IPS-NIHi7 (cell line): ENCODE measurements at regions not wholly inside any gene's neighbourhood (a gene's known extent, or its start where the extent isn't known, plus 50 kb on each side); places are given as distances from the start of the nearest gene placed in this dataset.
"Not testable (repeated sequence)": the region's sequence is repeated elsewhere in the genome, so short reads cannot be mapped to it uniquely, and the experiment has no call there.

ENCODE experiments used
- DNase-seq: peaks from one replicate; pipeline ENCODE4 v3.0.0; 2012; ENCODE audit warnings: mixed read lengths; ENCODE audit errors: extremely low spot score

- not testable (repeated sequence) for DNase-seq
Measured at GRCh38 chr18:5830902-5831301, 64.4 kb downstream of the TMEM200C start.

DNA sequence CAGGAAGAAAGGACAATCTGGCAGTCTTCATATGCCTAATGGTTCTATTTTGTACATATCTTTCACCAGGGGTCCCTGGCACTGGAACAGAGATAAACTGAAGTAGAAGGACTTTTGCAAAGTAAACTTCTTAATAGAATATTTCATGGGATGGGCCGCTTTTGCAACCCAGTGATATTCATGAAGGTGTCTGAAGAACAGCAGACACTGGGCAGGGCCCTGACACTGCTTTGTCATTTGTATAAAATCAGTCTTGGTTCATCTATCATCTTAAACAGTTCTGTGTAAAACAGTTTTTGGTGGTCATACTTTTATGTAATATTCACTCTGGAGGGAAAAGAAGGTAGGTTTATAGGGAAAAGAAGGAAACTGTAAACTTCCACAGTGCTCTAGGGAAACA, 66.4 kb downstream of the TMEM200C start:
- no peak for DNase-seq

GRCh38 chr18:5825663-5826062, 69.7 kb downstream of the TMEM200C start:
- DNase-seq = no peak

DNA sequence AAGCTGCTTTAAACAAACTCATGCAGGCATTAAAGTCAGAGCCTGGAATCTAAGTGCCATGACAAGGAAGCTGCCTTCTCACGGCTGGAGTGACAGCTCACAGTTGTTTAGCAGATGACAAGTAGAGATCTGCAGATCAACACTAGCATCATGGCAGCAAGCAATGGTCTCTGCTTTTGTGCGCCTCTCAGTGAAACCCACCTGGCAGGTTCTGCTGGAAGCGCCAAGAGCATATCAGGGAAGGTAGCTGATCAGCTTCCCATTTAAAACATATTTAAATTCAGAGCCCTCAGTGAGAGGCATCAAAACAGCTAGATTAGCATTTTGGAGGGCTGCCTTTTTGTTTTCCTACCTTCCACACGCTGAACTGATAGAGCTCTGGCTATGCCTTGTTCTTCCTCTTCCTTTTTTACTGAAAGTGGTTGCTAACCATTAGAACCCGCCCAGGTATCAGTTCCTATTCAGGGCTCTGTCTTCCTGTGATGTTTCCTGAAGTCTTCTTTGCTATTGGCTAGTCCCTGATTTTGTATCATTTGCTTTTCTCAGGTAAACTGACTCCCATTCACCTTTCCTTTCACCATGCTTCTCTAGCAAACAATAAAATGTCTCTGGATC, 70.8 kb downstream of the TMEM200C start:
- peak; percentile 26 for DNase-seq

DNA sequence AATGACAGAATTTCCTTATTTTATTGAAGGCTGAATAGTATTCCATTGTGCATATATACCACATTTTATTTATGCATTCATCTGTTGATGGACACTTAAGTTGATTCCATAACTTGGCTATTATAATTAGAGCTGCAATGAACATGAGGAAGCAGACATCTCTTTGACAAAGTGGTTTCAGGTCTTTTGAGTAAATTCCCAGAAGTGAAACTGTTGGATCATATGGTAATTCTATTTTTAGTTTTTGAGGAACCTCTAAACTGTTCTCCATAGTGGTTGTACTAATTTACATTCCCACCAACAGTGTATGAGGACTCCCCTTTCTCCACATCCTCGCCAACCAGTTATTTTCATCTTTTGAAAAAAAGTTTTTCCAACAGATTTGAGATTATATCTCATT, 77.5 kb downstream of the TMEM200C start:
- DNase-seq = no peak

DNA sequence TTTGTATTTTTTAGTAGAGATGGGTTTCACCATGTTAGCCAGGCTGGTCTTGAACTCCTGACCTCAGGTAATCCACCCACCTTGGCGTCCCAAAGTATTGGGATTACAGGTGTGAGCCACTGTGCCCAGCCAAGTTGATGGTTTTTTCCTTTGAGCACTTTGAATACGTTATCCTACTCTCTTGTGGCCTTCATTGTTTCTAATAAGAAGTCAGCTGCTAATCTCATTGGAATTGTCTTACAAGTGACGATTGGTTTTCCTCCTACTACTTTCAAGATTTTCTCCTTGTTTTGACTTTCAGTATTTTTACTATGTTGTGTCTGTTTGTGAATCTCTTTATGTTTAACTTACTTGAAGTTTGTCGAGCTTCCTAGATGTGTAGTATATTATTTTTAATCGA, 88.5 kb downstream of the TMEM200C start:
- DNase-seq = no peak

DNA sequence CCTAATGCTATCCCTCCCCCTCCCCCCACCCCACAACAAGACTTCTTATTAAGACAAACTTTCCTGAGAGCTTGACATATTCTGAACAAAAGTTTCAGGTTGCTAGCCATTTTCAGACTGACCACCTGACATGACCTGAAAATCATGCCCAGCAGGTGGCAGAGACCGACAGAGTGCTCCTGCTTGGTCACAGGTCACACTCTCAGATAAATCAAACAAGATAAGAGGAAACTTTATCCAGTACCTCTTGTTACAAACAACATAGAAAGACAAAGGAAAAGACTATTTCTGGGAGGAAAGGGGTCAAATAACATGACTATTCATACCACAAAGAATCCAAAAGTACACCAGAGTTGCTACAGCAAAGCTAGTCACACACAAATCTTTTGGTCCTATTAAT, 107.4 kb downstream of the TMEM200C start:
- DNase-seq = no peak

DNA sequence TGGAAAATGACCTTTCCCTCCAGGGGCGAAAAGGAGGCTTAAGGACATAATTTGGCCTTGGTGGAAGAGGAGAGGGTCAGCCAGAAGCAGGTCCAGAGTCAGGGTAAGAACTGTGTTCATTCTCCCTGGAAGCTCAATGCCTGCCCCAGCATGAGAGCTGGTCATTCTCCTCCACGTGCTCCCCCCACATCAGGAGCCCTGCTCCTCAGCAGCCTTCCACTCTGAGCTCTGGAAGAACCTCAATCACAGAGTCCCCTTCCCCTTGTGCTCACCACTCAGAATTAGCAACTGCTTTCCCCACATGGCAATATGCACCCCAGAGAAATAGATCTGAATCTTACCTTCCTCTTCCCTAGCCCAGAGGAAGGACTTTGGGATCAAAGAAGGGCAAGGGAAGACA, 115.4 kb downstream of the TMEM200C start:
- DNase-seq = no peak

GRCh38 chr18:5772306-5773105, 122.8 kb downstream of the TMEM200C start:
- no peak for DNase-seq

DNA sequence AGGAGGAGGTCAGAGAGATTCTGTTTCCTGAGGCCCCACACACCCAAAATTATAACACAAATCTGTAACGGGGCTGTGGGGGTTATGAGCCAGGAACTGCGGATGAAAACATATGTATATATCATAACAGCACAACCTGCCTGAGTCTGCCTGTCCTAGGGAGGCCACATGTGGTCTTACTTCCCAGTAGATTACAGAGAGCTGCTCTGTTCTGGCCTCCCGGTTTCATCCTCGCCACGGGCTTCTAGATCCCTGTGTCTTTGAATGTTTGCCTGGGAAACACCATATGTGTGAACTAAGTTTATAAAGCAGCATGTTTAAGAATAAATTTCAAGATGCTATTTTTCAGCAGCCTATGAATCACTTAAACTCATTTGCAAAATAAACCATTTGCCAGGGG, 124.0 kb downstream of the TMEM200C start:
- no peak for DNase-seq

DNA sequence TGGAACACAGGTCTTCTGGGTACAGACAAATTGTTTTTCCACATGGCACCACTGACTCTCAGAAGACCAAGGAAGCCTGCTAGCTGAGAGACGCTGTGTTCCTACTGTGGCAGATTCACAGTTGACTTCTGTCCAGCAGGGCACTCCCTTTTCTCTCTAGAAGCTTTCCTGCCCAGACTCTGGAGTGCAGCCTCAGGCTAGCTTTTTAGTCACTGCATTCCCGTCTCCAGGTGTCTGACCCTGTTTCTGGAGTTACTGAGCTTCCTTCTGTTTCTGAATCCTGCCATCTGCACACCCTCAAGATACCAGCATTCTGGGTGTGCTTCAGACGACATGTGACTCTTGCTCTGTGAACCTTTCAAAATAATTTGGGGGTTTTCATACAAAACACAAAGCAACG, 125.1 kb downstream of the TMEM200C start:
- no peak for DNase-seq

DNA sequence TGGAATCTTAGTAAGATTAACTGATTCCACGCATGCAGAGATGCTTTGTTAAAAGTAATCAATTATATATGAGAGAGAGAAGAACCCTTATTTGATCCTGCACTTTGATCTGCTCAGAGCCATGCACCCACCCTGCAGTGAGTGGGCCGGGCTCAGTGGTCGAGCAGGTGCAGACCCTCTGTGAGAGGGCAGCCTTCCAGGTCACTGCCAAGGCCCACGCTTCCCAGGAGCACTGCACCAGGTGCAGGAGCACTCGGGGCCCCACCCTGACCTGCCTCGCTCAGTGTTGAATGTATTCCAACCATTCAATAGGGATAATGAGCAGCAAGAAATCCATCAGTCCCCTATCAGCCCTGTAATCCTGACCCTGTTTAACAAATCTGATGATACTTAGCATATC, 126.9 kb downstream of the TMEM200C start:
- DNase-seq = no peak

DNA sequence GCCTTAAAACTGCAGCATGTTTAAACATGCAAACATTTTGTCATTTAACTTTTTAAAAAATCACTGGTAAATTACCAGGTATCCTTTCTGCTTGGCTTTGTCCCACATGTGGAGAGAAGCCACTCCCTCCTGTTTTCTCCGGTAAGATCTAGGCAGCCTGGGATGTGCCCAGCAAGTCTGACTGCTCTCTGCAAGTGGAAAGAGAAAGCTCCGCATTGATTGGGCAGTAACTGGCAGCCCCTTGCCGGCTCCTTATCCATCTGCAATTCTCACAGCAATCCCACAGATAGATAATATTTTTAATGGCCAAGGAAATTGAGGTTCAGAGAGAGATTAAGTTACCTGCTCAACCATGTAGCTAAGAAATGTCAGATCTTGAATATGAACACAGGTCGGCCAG, 136.1 kb downstream of the TMEM200C start:
- peak; percentile 50 for DNase-seq

DNA sequence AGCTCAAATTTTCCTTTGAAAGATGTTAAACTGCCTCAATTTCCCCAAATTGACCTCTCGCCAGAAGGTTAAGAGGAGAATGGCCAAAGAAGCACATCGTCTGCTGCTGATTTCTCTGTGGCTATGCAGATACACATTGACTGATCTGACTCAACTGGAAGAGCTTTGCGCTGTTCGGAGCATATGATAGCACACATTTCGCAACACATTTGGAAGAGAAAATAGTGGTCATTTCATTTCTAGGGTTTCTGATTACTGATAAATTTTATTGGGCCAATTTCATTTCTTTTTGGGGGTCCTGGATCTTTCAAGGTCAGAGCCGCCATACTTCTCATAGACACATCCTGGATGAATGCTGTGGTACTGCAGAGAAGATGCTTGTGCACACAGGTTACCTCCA, 138.5 kb downstream of the TMEM200C start:
- no peak for DNase-seq

- no peak for DNase-seq
Measured at GRCh38 chr18:5747678-5748077, 147.6 kb downstream of the TMEM200C start.

- DNase-seq = no peak
Measured at GRCh38 chr18:5746844-5747243, 148.5 kb downstream of the TMEM200C start.

GRCh38 chr18:5744659-5745058, 150.7 kb downstream of the TMEM200C start:
- DNase-seq = no peak

- DNase-seq = peak; percentile 26
Measured at GRCh38 chr18:5738526-5738925, 156.8 kb downstream of the TMEM200C start.

GRCh38 chr18:5732318-5732717, 163.0 kb downstream of the TMEM200C start:
- DNase-seq = no peak

DNA sequence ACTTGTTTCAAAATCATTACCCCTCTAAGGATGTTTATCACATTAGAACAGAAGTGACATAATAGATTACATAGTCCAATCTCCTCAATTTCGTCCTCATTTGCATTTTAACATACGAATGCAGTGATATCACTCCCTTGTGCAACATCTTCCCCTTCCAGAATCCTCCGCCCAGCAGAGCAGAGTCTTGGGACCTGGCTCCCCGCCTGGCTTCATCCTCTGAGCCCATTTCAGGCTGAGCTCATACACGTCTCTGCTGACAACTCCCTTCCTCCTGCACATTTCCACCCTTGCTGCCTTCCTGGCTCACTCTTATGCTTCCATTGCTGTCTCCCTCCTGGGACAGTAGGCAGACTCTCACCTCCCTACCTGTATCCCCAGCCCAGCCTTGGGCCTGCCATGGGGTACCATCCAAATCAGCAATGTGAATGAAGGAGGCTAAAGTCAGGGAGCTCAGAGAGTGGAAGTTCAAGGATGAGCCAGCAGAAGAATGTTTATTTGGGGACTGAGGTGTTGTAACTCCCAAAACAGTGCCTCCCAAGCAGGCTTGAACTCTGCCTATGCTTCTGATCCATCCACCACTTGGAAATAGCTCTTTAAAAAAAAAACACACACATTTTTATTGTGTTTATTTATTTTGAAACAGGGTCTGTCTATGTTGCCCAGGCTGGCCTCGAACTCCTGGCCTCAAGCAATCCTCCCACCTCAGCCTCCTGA, 165.2 kb downstream of the TMEM200C start:
- no peak for DNase-seq

DNA sequence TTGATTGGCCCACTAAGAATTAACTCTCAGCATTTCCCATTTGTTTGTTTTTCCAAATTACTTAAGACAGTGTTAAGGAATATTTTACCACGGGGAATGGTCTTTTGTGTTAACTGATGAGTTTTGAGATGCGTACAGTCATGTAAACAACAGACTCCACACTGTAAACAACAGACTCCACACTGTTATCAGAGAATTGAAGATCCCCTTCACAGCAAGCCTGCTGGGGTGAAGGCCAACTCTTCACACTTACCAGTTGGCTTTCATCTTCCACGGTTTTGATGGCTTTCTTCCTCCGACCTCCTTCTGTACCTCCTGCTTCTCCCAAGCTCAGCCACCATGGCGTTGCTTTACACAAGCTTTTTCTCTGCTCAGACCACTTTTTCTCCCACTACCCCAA, 166.8 kb downstream of the TMEM200C start:
- DNase-seq = peak; percentile 28

DNA sequence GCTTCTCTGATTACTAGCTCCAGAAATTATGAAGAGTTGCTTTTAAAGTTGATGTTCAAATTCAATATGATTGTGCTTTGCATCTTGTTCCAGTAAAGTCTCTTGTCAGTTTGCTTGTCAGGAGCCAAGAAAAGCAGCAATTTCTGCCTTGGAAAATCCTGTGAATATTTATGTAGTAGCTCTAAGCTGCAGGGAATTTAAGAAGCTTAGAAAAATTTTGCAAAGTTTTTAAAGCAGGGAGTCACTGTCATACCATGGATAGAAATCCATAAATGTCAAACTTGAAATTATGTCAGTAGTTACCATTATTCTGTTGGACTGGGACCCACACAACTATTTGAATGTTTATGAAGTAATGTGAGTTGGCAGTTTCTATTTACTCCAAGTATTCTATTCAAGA, 169.3 kb downstream of the TMEM200C start:
- DNase-seq = no peak

DNA sequence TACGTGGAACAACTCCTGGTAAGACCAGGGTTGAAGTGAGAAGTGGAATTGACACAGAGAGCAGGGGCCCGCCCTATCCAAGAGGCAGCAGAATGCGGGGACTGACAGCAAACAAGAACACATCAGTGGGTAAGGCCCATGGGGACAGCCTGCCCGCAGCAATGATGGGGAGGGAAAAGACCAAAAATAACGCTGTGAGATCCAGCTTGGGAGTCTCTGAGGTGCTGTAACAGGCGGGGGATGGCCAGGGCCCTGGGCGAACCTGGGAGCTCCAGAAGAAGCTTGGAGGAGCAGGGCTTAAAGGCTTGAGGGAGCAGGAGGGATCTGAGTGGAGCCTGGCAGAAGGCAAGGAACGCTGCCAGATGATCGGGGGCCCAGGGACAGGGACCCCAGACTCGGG, 173.4 kb downstream of the TMEM200C start:
- DNase-seq = no peak
